H1 (cell line): ENCODE measurements at regions not wholly inside any gene's neighbourhood (a gene's known extent, or its start where the extent isn't known, plus 50 kb on each side); places are given as distances from the start of the nearest gene placed in this dataset.
"Not testable (repeated sequence)": the region's sequence is repeated elsewhere in the genome, so short reads cannot be mapped to it uniquely, and the experiment has no call there.

Experiments
- CTCF ChIA-PET: fragments of 300-600 bp; sonication (Branson Sonifier 250); formaldehyde crosslinking; loops from one replicate; lab custom pipeline; 2021; ENCODE audit not compliant: partially characterized antibody; lab: Charles Lee
- POLR2A ChIA-PET: fragments of 300-600 bp; sonication (Branson Sonifier 250); formaldehyde crosslinking; loops from one replicate; lab custom pipeline; 2021; ENCODE audit warnings: inconsistent platforms; ENCODE audit not compliant: partially characterized antibody; lab: Charles Lee
- DNase-seq, 2 experiments: peaks; one replicate each; pipeline versions ENCODE4 v3.0.0 to v3.0.0-alpha.2; 2010 to 2022; ENCODE audit warnings: low spot score in 2 of 2, low read depth in 1 of 2, mixed read lengths in 1 of 2
- FAIRE-seq: peaks from 2 replicates; lab custom pipeline; 2011; peaks lifted over from hg19 to GRCh38; lab: Jason Lieb, UNC
- H2AFZ ChIP-seq: 2 replicates; pipeline ENCODE4 v1.8.1; 2012; ENCODE audit warnings: low read length, inconsistent platforms
- H2AK5ac ChIP-seq: 2 replicates; pipeline ENCODE4 v1.6.1; 2013; ENCODE audit warnings: low read depth, low read length
- H2BK120ac ChIP-seq: replicated peaks from 2 replicates; pipeline ENCODE3; 2013; ENCODE audit warnings: low read depth, low read length, inconsistent platforms
- H2BK12ac ChIP-seq: 2 replicates; pipeline ENCODE4 v1.6.1; 2013; ENCODE audit warnings: low read depth, low read length
- H2BK15ac ChIP-seq: 2 replicates; pipeline ENCODE4 v1.6.1; 2013; ENCODE audit warnings: low read length
- H2BK20ac ChIP-seq: 2 replicates; pipeline ENCODE4 v1.6.1; 2013; ENCODE audit warnings: low read length
- H2BK5ac ChIP-seq: 2 replicates; pipeline ENCODE4 v1.6.1; 2013; ENCODE audit warnings: low read depth, low read length
- H3K14ac ChIP-seq: 2 replicates; pipeline ENCODE4 v1.6.1; 2013; ENCODE audit warnings: inconsistent platforms; ENCODE audit not compliant: insufficient read length
- H3K18ac ChIP-seq: 2 replicates; pipeline ENCODE4 v1.6.1; 2013; ENCODE audit warnings: low read length; ENCODE audit errors: extremely low read depth
- H3K23ac ChIP-seq: 2 replicates; pipeline ENCODE4 v1.6.1; 2013; ENCODE audit warnings: inconsistent platforms; ENCODE audit not compliant: insufficient read length
- H3K23me2 ChIP-seq: 2 replicates; pipeline ENCODE4 v1.6.1; 2013; ENCODE audit warnings: low read depth, low read length
- H3K27ac ChIP-seq: 2 replicates; pipeline ENCODE4 v1.6.1; 2011; ENCODE audit warnings: low read depth, low read length, inconsistent platforms
- H3K27me3 ChIP-seq, 4 experiments: replicated peaks in 1 of 4; 1 replicate in 1 of 4; 2 replicates in 3 of 4; pipeline versions ENCODE4 v1.6.1 to v1.8.1; 2011 to 2013; ENCODE audit warnings: low read length in 3 of 4, mild to moderate bottlenecking in 3 of 4, inconsistent platforms in 2 of 4, mixed read lengths in 2 of 4, moderate library complexity in 1 of 4; ENCODE audit not compliant: control insufficient read depth in 3 of 4, insufficient read depth in 3 of 4; ENCODE audit errors: extremely low read depth in 1 of 4
- H3K36me3 ChIP-seq, 4 experiments: 2 replicates each; pipeline versions ENCODE4 v1.6.1 to v1.8.1; 2011 to 2013; ENCODE audit warnings: mild to moderate bottlenecking in 4 of 4, low read length in 3 of 4, moderate library complexity in 2 of 4, control low read depth in 1 of 4, inconsistent platforms in 1 of 4; ENCODE audit not compliant: insufficient read depth in 4 of 4, control insufficient read depth in 2 of 4
- H3K4ac ChIP-seq: replicated peaks from 2 replicates; pipeline ENCODE3; 2013; ENCODE audit warnings: low read length, low read depth, mixed read lengths, inconsistent platforms; ENCODE audit not compliant: insufficient read length
- H3K4me1 ChIP-seq, 4 experiments: replicated peaks in 1 of 4; 1 replicate in 1 of 4; 2 replicates in 3 of 4; pipeline versions ENCODE4 v1.6.1 to v1.8.1; 2011 to 2013; ENCODE audit warnings: low read length in 3 of 4, inconsistent platforms in 2 of 4, mixed read lengths in 1 of 4; ENCODE audit not compliant: insufficient read depth in 4 of 4, control insufficient read depth in 3 of 4
- H3K4me2 ChIP-seq, 2 experiments: 2 replicates each; pipeline versions ENCODE4 v1.6.1 to v1.8.1; 2011 to 2013; ENCODE audit warnings: low read depth in 2 of 2, low read length in 2 of 2, control low read depth in 1 of 2, inconsistent platforms in 1 of 2, mild to moderate bottlenecking in 1 of 2; ENCODE audit not compliant: insufficient read depth in 1 of 2
- H3K4me3 ChIP-seq, 4 experiments: fragments of 200-600, 300-600 bp in 1 of 4; sonication (generic), shearing (Covaris generic), sonication (Bioruptor Twin) in 1 of 4; 2 replicates each; pipeline versions ENCODE4 v1.5.1 to v1.8.1; 2011 to 2016; ENCODE audit warnings: low read length in 4 of 4, low read depth in 3 of 4, control low read depth in 2 of 4, inconsistent platforms in 2 of 4, mild to moderate bottlenecking in 2 of 4, mixed read lengths in 1 of 4, moderate library complexity in 1 of 4; ENCODE audit not compliant: insufficient read depth in 2 of 4; ENCODE audit errors: extremely low read depth in 1 of 4
- H3K56ac ChIP-seq: replicated peaks from 2 replicates; pipeline ENCODE3; 2013; ENCODE audit warnings: low read depth, mild to moderate bottlenecking, mixed read lengths, low read length, inconsistent platforms; ENCODE audit not compliant: insufficient read length
- H3K79me1 ChIP-seq: 2 replicates; pipeline ENCODE4 v1.6.1; 2013; ENCODE audit warnings: low read depth, low read length, control low read depth
- H3K79me2 ChIP-seq, 2 experiments: 2 replicates each; pipeline versions ENCODE4 v1.6.1 to v1.8.1; 2012 to 2013; ENCODE audit warnings: low read length in 2 of 2, mild to moderate bottlenecking in 2 of 2, inconsistent platforms in 1 of 2; ENCODE audit not compliant: insufficient read depth in 2 of 2, control insufficient read depth in 1 of 2
- H3K9ac ChIP-seq, 4 experiments: replicated peaks in 1 of 4; 1 replicate in 1 of 4; 2 replicates in 3 of 4; pipeline versions ENCODE4 v1.6.1 to v1.8.1; 2011 to 2013; ENCODE audit warnings: low read depth in 3 of 4, low read length in 3 of 4, control low read depth in 2 of 4, mild to moderate bottlenecking in 2 of 4, moderate library complexity in 2 of 4, inconsistent platforms in 1 of 4; ENCODE audit errors: extremely low read depth in 1 of 4
- H3K9me3 ChIP-seq, 2 experiments: 2 replicates each; pipeline versions ENCODE4 v1.6.1 to v1.8.1; 2012 to 2013; ENCODE audit warnings: mild to moderate bottlenecking in 2 of 2, moderate library complexity in 2 of 2, control low read depth in 1 of 2, inconsistent platforms in 1 of 2, low read depth in 1 of 2, low read length in 1 of 2, mixed read lengths in 1 of 2; ENCODE audit not compliant: insufficient read depth in 2 of 2
- H4K20me1 ChIP-seq, 2 experiments: replicated peaks in 1 of 2; 2 replicates each; pipeline versions ENCODE3 to v1.8.1; 2011 to 2013; ENCODE audit warnings: inconsistent platforms in 2 of 2, low read length in 2 of 2, mild to moderate bottlenecking in 1 of 2; ENCODE audit not compliant: insufficient read depth in 2 of 2, control insufficient read depth in 1 of 2
- H4K5ac ChIP-seq: 2 replicates; pipeline ENCODE4 v1.6.1; 2013; ENCODE audit warnings: low read length, low read depth, mixed read lengths, inconsistent platforms; ENCODE audit not compliant: insufficient read length
- H4K8ac ChIP-seq: 2 replicates; pipeline ENCODE4 v1.8.0; 2013; ENCODE audit warnings: mild to moderate bottlenecking, moderate library complexity, low read length, inconsistent platforms; ENCODE audit not compliant: insufficient read depth; ENCODE audit errors: extremely low read depth
- H4K91ac ChIP-seq: replicated peaks from 2 replicates; pipeline ENCODE3; 2013; ENCODE audit warnings: low read length, mixed read lengths, inconsistent platforms; ENCODE audit not compliant: insufficient read length

- H3K4me3 ChIP-seq, H2BK20ac ChIP-seq, H3K9me3 ChIP-seq, H4K91ac ChIP-seq, POLR2A ChIA-PET, H3K4ac ChIP-seq, H3K23ac ChIP-seq, H4K5ac ChIP-seq, FAIRE-seq, H4K20me1 ChIP-seq, H2BK120ac ChIP-seq, H3K79me1 ChIP-seq, H4K8ac ChIP-seq, H3K36me3 ChIP-seq, H3K79me2 ChIP-seq, H2AFZ ChIP-seq, H3K9ac ChIP-seq, H2BK5ac ChIP-seq, DNase-seq, H3K56ac ChIP-seq, H3K27ac ChIP-seq, H3K18ac ChIP-seq, H3K14ac ChIP-seq, H3K4me2 ChIP-seq, H2BK12ac ChIP-seq, H3K23me2 ChIP-seq, H2BK15ac ChIP-seq, CTCF ChIA-PET, H2AK5ac ChIP-seq, H3K27me3 ChIP-seq, H3K4me1 ChIP-seq: not testable (repeated sequence)
Measured at GRCh38 chr13:33420117-33420516, 134.6 kb upstream of the STARD13 start.
